GM19463 (cell line): ENCODE measurements at regions not wholly inside any gene's neighbourhood (a gene's known extent, or its start where the extent isn't known, plus 50 kb on each side); places are given as distances from the start of the nearest gene placed in this dataset.

Source experiments
- ATAC-seq: cut with Tn5 transposase; IDR thresholded peaks from one replicate; pipeline ENCODE4 v1.9.1; 2021; ENCODE audit warnings: mild to moderate bottlenecking, moderate library complexity; ENCODE audit not compliant: unreplicated experiment

- ATAC-seq, result no peak
Observed at GRCh38 chr7:35581605-35582210, 113.2 kb downstream of the HERPUD2 start.

DNA sequence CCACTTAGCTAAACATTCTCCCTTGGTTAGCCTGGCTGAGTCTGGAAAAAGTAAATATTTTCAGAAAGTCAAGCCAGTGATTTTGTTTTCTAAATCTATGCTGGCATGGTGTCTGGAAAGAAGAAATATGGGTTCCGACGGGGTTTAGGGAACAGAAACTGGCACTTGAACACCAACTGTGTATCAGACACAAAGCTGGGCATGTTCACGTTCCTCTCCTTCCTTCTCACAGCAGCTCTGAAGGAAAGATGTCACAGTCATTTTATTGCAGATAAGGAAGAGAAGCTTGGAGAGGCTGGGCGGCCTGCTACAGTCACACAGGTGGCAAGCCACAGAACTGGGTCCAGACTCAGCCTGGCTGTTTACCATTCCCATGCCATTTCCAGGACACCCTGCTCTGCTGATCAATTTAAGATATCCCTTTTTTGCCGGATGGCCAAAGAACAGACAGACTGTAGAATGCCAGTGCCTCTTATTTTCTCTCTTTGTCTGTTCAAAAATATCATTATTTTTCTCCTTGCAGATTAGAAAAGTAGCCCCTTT, 118.8 kb downstream of the HERPUD2 start:
- ATAC-seq, result no peak

- no peak for ATAC-seq
Observed at GRCh38 chr7:35571611-35572240, 123.2 kb downstream of the HERPUD2 start.

- ATAC-seq, result no peak
Observed at GRCh38 chr7:35570937-35571336, 124.0 kb downstream of the HERPUD2 start.

DNA sequence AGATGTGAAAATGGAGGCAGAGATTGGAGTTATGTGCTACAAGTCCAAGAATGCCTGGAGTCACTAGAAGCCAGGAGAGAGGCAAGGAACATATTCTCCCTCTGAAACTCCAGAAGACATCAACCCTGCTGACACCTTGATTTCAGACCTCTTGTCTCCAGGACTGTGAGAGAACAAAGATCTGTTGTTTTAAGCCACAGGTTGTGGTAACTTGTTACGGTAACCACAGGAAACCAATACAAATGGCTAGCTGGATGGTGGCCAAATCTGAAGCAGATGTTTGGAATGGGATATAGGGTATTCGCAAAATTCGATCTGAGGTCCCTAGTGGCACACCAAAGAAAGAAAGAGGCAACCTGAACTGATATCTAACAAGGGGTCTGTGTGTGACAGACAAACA, 129.0 kb downstream of the HERPUD2 start:
- no peak for ATAC-seq

DNA sequence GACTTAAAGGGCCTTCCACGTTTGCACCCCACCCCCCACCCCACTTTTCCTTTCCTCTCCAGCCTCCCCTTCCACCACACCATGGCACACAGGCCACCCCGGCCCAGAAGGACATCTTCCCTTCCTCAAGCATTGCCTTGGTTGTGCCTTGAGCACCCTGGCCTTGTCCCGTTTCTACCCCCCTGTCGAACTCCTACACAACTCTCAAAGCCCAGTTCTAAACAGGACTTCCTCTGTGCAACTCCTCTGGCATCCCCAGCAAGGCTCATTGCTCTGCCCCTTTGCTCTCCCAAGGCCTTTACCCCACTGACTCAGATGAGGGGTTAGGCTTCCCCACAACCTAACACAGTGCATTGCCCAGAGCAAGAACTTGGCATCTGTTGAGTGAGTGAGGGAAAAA, 136.1 kb downstream of the HERPUD2 start:
- ATAC-seq, result no peak

DNA sequence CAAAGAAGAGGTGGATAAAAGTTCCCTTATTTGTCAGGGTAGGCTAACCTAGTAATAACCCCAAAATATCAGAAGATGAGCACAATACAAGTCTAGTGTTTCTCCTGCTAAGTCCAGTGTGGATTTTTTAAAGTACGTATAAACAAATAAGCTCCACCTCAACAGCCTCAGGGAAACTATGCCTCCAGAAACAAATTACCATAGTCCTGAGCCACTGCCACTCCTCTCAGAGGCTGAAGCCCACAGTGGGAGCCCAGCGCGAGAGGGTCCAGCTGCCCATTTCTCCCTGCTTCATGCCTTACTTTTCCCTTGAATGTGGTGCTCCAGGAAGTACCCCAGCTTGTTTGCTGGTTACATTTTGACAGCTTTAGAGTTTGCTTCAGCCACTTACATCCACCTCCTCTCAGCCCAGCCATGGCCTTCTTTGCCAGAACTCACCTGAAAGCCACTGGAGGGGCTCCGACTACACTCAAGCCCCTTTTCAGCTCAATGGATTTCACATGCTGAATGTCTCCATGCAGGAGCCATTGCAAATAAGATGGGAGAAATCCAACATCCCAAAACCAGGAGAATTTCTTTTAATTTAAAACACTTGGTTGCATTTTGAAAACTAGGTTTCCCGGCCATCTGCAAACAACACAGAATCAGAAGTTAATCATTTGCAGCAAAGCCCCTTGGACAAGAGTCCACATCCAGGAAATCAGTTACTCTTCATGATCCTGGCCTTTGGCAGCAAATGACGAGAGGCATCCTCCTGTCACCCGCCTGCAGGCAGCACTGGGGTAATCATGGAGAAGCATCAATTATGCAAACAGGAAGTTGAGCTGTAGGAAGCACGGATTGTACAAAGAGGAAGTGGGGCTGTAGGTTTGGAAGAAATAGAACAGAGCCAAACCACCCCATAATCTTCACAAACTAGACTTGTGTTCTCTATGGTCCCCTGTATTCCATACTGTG, 138.1 kb downstream of the HERPUD2 start:
- ATAC-seq, result no peak

DNA sequence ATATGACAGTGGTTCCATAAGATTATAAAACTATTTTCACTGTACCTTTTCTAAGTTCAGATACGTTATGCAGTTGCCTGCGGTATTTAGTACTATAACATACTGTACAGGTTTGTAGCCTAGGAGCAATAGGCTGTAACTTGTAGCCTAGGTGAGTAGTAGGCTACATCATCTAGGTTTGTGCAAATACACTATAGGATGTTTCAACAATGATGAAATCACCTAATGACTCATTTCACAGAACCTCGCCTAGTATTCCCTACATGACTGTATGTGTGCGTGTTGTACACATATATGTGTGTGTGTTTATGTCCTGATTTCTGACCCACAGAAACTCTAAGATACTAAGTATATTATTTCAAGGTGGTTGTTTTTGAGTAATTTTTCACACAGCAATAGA, 139.0 kb downstream of the HERPUD2 start:
- ATAC-seq, result no peak

DNA sequence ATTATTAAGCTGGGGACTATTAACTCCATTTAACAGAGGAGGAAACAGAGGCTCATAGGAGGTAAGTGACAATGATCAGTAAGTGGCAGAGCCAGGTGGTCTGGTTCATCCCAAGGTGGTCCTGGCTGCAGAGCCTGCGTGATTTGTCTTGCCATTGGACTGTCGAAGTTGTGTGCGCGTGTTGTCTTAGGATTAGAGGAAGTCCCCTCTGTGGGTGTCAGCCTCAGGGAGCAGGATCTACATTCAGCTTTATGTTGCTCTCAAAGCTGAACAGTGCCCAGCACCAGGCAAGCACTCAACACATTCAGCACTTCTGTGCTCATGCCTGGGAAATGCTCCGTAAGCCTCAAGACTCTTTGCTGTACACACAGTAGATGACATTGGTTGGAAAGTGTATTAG, 139.5 kb downstream of the HERPUD2 start:
- no peak for ATAC-seq

DNA sequence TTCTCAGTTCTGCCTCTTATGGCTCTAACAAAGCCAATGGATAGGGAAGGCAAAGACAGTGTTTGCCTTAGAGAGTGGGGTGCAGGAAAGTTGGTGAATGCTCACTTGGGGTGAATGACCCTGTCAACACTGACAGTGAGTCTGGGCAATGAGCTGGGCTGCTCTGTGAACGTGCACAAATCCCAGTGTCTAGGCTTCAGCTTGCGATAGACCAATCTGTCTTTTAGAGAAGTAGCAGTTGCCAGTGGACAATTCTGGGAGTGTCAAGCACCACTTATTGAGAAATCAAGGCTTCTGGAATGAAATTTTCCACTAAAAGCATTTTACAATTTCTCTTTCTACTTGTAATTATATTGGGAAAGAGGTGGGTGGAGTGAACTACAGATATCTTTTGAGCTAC, 141.4 kb downstream of the HERPUD2 start:
- ATAC-seq, result no peak

DNA sequence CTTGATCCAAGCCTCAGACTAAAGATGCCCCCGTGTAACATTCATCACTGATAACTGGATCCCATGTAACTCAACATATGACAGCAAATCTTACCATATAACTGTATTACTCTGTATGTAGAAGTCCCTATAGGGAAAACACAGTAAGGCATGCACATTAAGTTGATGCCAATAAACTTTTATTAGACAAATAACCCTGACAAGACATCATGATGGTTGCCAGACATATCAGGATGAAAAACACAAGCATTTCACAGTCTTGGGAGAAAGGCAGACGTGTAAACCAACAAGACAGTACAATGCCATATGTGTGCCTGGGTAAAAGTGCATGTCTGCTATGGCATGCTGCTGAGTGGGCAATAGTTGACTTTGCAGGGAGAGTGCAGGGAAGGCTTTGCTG, 142.2 kb downstream of the HERPUD2 start:
- no peak for ATAC-seq

GRCh38 chr7:35551321-35552081, 143.4 kb downstream of the HERPUD2 start:
- no peak for ATAC-seq

DNA sequence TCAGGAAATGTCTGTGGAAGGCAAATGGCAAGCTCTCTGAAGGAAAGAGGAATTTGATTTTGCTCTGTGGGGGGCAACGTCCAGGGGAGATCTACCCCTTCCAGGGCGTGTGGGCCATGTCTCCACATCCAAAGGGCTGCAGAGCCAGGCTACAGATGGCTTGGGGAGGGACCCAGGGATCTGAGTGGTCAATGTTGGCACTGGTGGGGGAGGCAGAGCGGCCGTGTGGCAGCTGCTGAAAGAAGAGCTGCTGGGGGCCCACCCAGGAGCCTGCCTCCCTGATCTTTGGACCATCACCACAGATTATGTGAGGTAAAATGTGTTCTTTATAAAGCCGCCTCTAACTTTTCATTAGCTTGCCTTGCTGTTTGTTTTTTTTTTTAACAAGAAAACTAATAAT, 144.1 kb downstream of the HERPUD2 start:
- no peak for ATAC-seq

DNA sequence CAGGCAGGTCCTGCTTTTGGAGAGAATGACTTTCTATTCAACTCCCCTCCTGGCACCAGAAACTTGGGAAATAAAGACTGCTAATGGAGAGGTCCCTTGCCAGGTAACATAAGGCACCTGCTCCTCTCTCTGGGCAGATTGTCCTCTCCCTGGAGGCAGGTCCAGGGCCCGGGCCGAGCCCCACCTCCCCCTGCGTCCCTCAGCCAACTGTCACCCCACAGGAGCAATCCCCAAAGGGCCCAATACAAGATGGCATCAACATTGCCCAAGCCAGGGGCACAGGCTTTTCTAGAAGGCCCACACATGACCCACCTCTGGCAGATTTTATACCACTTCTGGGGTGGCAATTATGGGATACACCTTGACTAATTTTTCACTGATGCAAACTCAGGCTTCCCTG, 145.2 kb downstream of the HERPUD2 start:
- no peak for ATAC-seq

DNA sequence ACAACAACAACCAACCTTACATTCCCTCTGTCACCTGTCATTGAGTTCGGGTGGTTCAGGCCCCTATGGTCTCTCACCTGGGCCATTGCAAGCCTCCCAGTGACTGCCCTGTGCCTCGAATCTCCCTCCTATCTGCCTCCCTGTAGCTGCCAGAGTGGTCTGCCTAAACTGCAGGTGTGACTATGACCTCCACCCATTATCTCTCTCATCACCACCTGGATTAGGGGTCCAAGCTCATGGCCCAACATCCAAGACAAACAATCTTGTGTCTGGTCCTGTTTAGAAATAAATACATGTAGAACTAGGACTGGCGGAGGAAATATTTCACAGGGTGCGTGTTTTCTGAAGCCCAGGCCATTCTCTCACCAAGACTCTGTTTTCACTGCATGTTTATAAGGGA, 146.6 kb downstream of the HERPUD2 start:
- ATAC-seq, result no peak

GRCh38 chr7:35546691-35547429, 148.1 kb downstream of the HERPUD2 start:
- ATAC-seq, result no peak

DNA sequence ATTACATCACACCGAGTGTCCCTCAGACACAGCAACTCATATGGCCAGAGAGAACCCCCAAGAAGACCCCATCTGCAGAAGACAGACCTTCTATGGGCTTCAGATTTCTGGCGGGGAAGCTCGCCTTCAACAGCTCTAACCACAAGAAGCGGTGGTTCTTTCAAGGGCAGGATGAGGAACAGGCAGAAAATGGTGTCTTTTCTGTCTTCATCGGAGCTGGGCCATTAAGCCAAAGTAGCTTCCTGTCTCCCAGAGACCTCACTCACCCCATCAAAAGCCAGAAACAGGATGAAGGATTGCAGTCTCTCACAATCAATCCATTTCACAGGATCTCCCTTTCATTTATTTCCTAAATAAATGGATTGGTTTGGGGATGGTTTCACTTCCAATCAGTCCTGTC, 149.1 kb downstream of the HERPUD2 start:
- ATAC-seq, result no peak

- no peak for ATAC-seq
Observed at GRCh38 chr7:35544028-35544742, 150.8 kb downstream of the HERPUD2 start.
